PC-3 (cell line): ENCODE measurements at regions not wholly inside any gene's neighbourhood (a gene's known extent, or its start where the extent isn't known, plus 50 kb on each side); places are given as distances from the start of the nearest gene placed in this dataset.

ENCODE experiments used
- EZH2phosphoT487 ChIP-seq: fragments of 300-600 bp; sonication (generic); IDR thresholded peaks from 2 replicates; pipeline ENCODE4 v1.6.1; 2018; ENCODE audit warnings: mild to moderate bottlenecking, antibody characterized with exemption, low read length, borderline replicate concordance
- TF ChIP-seq, protein P1 (sequence below): fragments of 300-600 bp; sonication (generic); conservative IDR thresholded peaks from 2 replicates; pipeline ENCODE4 v1.5.1; 2017; ENCODE audit warnings: antibody characterized with exemption, low read depth, mild to moderate bottlenecking, low read length

DNA sequence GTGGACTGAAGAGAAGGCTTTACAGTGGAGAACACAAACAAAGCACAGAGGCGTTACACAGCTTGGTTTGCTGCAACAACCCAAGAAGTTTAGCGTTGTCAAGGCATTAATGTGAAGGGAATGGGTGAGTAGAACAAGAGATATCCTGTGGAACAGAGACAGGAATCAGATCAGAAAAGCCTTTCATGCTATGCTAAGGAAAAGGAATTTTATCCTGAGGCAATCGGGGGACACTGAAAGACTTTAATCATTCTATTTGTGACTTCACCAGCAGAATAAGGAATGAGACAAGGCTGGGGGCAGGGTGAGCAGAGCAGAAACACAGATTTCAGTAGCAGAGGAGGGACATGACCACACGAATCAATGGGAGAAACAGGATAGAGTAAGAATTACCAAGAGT is 600.7 kb downstream of the IRS1 start:
- TF ChIP-seq, protein P1, sequence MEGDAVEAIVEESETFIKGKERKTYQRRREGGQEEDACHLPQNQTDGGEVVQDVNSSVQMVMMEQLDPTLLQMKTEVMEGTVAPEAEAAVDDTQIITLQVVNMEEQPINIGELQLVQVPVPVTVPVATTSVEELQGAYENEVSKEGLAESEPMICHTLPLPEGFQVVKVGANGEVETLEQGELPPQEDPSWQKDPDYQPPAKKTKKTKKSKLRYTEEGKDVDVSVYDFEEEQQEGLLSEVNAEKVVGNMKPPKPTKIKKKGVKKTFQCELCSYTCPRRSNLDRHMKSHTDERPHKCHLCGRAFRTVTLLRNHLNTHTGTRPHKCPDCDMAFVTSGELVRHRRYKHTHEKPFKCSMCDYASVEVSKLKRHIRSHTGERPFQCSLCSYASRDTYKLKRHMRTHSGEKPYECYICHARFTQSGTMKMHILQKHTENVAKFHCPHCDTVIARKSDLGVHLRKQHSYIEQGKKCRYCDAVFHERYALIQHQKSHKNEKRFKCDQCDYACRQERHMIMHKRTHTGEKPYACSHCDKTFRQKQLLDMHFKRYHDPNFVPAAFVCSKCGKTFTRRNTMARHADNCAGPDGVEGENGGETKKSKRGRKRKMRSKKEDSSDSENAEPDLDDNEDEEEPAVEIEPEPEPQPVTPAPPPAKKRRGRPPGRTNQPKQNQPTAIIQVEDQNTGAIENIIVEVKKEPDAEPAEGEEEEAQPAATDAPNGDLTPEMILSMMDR = no peak
- no peak for TF ChIP-seq EZH2phosphoT487
